ENCODE measurements at regions not wholly inside any gene's neighbourhood (a gene's known extent, or its start where the extent isn't known, plus 50 kb on each side); places are given as distances from the start of the nearest gene placed in this dataset.

- no peaks in the 10 kb centered on the region for H3K4me1 ChIP-seq (replicated peaks in 1 of 2)
- H3K36me3 ChIP-seq (replicated peaks in 1 of 2): no peaks in the 10 kb centered on the region
- no peaks in the 10 kb centered on the region for H3K9me3 ChIP-seq (replicated peaks in 1 of 3)
- no peak overlapping the region for H3K4me3 ChIP-seq
- intact Hi-C loops (cut with DNase I): no loop called here
- TF ChIP-seq POLR2A (IDR thresholded peaks at IDR 0.05): no peak
- TF ChIP-seq, protein P1, sequence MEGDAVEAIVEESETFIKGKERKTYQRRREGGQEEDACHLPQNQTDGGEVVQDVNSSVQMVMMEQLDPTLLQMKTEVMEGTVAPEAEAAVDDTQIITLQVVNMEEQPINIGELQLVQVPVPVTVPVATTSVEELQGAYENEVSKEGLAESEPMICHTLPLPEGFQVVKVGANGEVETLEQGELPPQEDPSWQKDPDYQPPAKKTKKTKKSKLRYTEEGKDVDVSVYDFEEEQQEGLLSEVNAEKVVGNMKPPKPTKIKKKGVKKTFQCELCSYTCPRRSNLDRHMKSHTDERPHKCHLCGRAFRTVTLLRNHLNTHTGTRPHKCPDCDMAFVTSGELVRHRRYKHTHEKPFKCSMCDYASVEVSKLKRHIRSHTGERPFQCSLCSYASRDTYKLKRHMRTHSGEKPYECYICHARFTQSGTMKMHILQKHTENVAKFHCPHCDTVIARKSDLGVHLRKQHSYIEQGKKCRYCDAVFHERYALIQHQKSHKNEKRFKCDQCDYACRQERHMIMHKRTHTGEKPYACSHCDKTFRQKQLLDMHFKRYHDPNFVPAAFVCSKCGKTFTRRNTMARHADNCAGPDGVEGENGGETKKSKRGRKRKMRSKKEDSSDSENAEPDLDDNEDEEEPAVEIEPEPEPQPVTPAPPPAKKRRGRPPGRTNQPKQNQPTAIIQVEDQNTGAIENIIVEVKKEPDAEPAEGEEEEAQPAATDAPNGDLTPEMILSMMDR (IDR thresholded peaks at IDR 0.05): no peak
- DNase-seq: no peak
- H3K27me3 ChIP-seq: no peaks in the 10 kb centered on the region
- no peak overlapping the region for H3K27ac ChIP-seq
Measured at GRCh38 chr4:187464573-187464972, 531.0 kb upstream of the ZFP42 start.

DNA sequence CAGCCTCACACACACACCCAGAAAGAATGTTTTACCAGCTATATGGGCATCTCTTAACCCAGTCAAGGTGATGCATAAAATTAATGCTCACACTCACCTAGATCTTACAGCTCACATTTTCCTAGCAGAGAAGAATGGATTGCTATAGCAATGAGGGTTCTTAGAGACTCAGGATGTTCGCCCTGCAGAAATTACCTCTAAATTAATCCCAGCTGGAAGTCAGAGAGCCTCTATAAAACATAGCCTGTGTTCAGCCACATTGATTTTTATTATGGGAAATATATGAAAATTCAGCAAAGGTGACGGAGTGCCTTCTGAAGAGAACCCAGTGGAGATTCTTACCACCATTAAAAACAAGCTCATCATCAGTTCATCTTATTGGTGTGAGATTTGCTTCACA, 528.3 kb upstream of the ZFP42 start:
- Histone ChIP-seq H3K27me3 (no peaks in the 10 kb centered on the region), H3K4me3 (no peak overlapping the region), H3K27ac (no peak overlapping the region), H3K36me3 (replicated peaks in 1 of 2) (no peaks in the 10 kb centered on the region), H3K4me1 (replicated peaks in 1 of 2) (no peaks in the 10 kb centered on the region), H3K9me3 (replicated peaks in 1 of 3) (no peaks in the 10 kb centered on the region)
- WGBS, 4 donors: 72 to 86% (median 77%) methylated on average over 2 of the region's 2 CpGs
- intact Hi-C loops (cut with DNase I): no loop called here
- TF ChIP-seq POLR2A (IDR thresholded peaks at IDR 0.05): no peak
- TF ChIP-seq, protein P1 (IDR thresholded peaks at IDR 0.05): no peak
- no peak for DNase-seq

DNA sequence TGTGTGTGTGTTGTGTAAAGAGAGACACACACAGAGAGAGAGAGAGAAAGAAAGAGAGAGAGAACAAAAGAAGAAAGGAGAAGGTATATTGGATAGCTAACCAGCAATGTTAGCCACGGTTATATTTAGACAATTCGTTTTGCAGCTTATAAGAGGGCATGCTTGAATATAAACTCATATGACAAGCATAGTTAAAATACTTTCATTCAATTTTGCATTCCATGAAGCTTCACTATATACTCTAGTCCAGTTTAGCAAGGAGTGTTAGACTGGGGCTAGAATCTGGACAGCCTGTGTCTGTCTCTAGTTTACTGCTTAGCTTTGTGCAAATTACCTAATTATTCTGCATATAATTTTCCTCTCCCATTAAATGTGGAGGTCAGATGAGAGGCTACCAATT, 525.9 kb upstream of the ZFP42 start:
- WGBS, 4 donors: 54 to 71% (median 63%) methylated on average over 2 of the region's 2 CpGs
- intact Hi-C loops (cut with DNase I): no loop called here
- no peak overlapping the region for H3K27ac ChIP-seq
- H3K36me3 ChIP-seq (replicated peaks in 1 of 2): no peaks in the 10 kb centered on the region
- H3K27me3 ChIP-seq: no peaks in the 10 kb centered on the region
- DNase-seq: no peak
- no peak overlapping the region for H3K4me3 ChIP-seq
- H3K9me3 ChIP-seq (replicated peaks in 1 of 3): no peaks in the 10 kb centered on the region
- no peak for TF ChIP-seq POLR2A (IDR thresholded peaks at IDR 0.05)
- TF ChIP-seq, protein P1 (IDR thresholded peaks at IDR 0.05): no peak
- H3K4me1 ChIP-seq (replicated peaks in 1 of 2): no peaks in the 10 kb centered on the region

GRCh38 chr4:187470061-187470460, 525.5 kb upstream of the ZFP42 start:
- TF ChIP-seq, protein P1 (IDR thresholded peaks at IDR 0.05): no peak
- TF ChIP-seq POLR2A (IDR thresholded peaks at IDR 0.05): no peak
- no peak overlapping the region for H3K4me3 ChIP-seq
- intact Hi-C loops (cut with DNase I): no loop called here
- no peak overlapping the region for H3K27ac ChIP-seq
- 63 to 79% (median 77%) methylated on average over 3 of the region's 3 CpGs for WGBS, 4 donors
- H3K9me3 ChIP-seq (replicated peaks in 1 of 3): no peaks in the 10 kb centered on the region
- H3K27me3 ChIP-seq: no peaks in the 10 kb centered on the region
- H3K4me1 ChIP-seq (replicated peaks in 1 of 2): no peaks in the 10 kb centered on the region
- DNase-seq: no peak
- H3K36me3 ChIP-seq (replicated peaks in 1 of 2): no peaks in the 10 kb centered on the region
